ENCODE measurements at regions not wholly inside any gene's neighbourhood (a gene's known extent, or its start where the extent isn't known, plus 50 kb on each side); places are given as distances from the start of the nearest gene placed in this dataset.

GRCh38 chr12:89183985-89184435 lies 168.3 kb downstream of the DUSP6 start:
- DNase-seq, result peak; percentile 80 to 96

GRCh38 chr12:89181271-89181920 lies 170.9 kb downstream of the DUSP6 start:
- DNase-seq, result peak in 1 of 2 donors; percentile 47

DNA sequence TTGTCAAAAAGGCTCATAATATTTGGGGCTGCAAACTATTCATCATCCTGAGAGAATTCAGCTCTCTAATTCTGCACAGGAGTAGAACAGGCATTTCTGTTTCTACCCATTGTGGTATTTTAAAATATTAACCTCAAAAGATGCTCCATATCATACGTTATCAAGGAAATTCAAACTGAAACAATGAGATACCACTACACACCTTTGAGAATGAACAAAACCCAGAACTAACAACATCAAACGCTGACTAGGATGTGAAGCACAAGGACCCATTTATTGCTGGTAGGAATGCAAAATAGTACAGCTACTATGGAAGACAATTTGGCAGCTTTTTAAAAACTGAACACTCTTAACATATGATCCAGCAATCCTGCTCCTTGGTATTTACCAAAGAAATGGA lies 171.8 kb downstream of the DUSP6 start:
- no peak for DNase-seq

- DNase-seq, result peak; percentile 86 to 87
Measured at GRCh38 chr12:89179983-89180382, 172.3 kb downstream of the DUSP6 start.

- DNase-seq, result no peak
Measured at GRCh38 chr12:89179245-89179644, 173.1 kb downstream of the DUSP6 start.

GRCh38 chr12:89177802-89178395 lies 174.4 kb downstream of the DUSP6 start:
- no peak for DNase-seq

DNA sequence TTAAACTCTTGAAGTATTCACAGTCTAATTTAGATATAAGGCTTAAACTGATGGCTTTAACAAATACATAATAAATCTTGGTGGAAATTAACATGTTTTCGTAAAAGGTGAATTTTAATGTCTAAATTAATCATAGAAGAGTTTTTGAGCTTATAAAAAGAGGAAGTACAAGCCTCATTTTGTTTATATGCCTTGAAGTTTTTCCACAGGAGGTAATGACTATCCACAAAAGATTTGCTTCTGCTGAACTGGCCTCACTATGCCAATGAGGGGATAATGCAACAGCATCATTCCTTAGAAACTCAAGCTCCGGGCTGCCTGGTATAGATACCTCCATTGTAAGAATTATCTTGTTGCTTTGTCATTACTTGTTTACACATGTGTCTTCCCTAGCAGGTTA lies 175.6 kb downstream of the DUSP6 start:
- DNase-seq, result no peak

GRCh38 chr12:89173678-89174077 lies 178.6 kb downstream of the DUSP6 start:
- DNase-seq, result no peak

GRCh38 chr12:89173096-89173495 lies 179.2 kb downstream of the DUSP6 start:
- DNase-seq, result peak in 1 of 2 donors; percentile 46

DNA sequence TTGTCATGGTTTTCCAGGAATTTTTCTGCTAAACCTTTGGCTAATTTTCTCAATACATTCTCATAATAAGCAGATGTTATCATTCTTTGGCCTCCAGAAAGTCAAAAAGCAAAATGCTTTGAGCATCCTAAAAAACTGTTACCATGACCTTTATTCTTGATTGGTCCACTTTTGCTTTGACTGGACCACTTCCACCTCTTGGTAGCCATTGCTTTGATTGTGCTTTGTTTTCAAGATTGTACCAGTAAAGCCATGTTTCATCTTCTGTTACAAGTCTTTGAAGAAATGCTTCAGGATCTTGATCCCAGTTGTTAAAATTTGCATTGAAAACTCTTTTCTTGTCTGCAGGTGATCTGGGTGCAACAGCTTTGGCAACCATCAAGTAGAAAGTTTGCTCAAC lies 180.1 kb downstream of the DUSP6 start:
- DNase-seq, result no peak

DNA sequence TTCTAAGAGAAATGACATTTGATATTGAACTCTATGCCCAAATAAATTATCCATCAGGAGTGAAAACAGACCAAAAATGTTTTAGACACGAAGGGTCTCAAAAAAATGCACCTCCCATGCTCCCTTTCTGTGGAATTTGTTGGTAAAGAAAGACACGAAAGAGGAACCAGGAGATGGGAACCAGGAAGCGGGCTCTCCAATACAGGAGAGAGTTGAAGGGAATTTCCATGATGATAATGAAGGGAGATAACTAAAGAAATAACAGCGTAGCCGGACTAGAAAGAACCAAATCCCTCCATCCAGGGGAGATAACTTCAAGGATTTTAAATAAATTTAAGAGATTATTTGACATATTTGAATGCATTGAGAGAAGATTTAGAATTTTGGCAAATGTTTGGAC lies 183.0 kb downstream of the DUSP6 start:
- peak in 1 of 2 donors; percentile 44 for DNase-seq

- DNase-seq, result no peak
Measured at GRCh38 chr12:89167986-89168385, 184.3 kb downstream of the DUSP6 start.

GRCh38 chr12:89166525-89166934 lies 185.8 kb downstream of the DUSP6 start:
- peak; percentile 96 to 97 for DNase-seq

GRCh38 chr12:89166121-89166520 lies 186.2 kb downstream of the DUSP6 start:
- DNase-seq, result no peak

DNA sequence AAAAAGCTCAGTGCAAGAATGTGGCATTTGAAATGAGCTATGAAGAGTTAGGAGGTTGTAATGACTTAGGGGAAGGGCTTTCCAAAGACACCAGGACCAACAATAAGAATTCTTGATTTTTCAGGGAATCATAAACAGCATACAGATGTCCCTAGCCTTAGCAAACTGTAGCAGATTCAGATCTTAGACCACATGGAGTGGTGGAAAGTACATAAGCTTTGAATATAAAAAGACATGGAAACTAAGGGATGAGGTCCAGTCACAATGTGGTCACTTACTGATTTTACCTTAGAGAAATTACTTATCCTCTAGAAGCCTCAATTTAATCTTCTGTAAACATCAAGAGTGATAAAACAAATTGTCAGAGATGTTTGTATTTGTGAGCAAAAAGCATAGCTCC lies 186.6 kb downstream of the DUSP6 start:
- DNase-seq, result no peak

GRCh38 chr12:89163918-89164317 lies 188.4 kb downstream of the DUSP6 start:
- no peak for DNase-seq

DNA sequence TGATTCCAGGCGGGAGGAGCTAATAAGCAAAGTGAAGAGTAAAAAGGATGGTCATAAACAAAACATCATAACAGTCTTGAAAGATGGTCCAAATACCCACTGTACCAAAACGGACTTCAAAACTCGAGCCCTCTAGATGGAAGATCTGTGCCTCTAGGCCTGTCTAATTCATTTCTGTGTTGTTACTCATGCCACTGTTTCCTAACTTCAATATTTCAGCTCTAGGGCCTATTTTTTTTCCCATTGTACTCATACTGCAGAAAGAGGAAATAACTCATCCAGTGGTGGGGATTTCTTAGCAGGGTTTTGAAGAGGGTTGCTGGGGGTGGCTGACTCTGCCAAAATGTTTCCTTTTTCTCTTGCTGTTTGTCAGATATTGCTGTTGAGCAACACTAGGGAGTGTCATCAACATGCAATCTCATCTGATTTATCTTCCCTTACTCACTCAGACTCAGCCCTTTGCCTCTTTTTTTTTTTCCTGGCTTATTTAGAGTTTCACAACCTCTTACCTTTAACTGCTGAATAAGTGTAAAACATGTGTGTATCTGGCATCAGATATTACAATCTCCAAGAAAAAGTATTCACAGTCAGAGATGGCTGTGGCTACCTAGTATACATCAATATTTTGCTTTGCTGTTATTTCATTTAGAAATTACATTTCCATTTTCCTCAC lies 189.6 kb downstream of the DUSP6 start:
- peak; percentile 98 to 100 for DNase-seq

DNA sequence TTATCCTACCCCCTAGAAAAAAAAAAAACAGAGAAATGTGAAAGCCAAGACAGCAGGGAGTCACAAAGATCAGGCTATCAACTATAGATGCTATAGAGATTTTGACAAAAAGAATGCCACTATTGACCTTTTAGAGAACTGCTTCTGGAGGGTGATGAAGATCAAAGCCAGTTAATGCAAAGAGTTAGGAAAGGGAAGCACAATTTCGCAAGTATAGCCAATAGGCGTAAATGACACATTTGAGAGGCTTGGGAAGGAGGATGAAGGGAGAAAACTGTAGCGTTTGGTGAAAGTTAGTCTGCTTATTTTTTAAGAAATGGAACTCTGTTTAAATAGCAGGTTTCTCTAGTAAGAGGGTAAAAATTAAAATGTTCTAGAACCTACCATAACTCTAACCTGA lies 190.7 kb downstream of the DUSP6 start:
- peak; percentile 83 to 84 for DNase-seq

DNA sequence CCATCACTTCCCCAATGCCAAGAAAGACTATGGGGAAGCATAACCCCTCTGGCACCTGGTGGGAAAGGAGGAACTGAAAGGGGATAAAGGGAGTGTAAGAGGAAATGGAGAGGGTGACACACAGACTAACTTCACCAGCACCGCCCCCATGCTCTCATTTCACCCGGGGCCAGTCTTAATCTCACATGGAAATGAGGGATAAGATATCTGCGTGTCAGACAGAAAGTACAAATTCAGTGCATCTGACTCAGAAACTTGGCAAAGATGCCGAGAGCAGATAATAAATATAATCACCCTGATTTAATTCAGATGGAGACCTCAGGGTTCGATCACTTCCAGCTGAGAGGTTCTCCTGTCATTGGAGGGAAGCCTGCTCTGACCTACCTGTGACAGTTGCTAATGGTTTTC lies 191.6 kb downstream of the DUSP6 start:
- DNase-seq, result peak; percentile 80 to 82

GRCh38 chr12:89157413-89157812 lies 194.9 kb downstream of the DUSP6 start:
- no peak for DNase-seq

- peak; percentile 82 to 92 for DNase-seq
Measured at GRCh38 chr12:89156862-89157262, 195.4 kb downstream of the DUSP6 start.

DNA sequence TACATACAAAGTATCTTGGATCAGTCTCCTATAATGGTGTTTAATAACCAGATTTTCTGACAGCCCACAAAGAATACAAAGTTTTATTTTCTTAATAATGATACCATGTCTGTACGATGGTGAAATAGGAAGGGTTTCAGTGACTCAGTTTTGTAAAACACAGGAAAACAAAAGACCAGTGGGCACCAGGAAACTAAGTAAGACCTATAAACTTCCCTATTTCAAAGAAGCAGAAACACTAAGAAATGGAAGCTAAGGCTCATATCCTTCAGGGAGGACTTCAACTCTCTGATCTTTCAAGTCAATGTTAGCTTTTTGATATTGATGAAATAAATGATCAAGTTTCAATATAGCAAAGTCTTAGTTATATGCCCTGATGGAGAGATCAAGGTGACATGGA lies 196.0 kb downstream of the DUSP6 start:
- peak; percentile 85 to 91 for DNase-seq

- DNase-seq, result peak; percentile 41 to 65
Measured at GRCh38 chr12:89155826-89156225, 196.5 kb downstream of the DUSP6 start.
